Heart right ventricle (tissue), 16 donors: ENCODE measurements at regions not wholly inside any gene's neighbourhood (a gene's known extent, or its start where the extent isn't known, plus 50 kb on each side); places are given as distances from the start of the nearest gene placed in this dataset.

Experiments
- ATAC-seq, 8 donors: fragments of 200-7000 bp; cut with Tn5 transposase; one replicate each; pipeline ENCODE4 v1.9.1; 2020; ENCODE audit warnings: mild to moderate bottlenecking in 8 of 8, moderate library complexity in 8 of 8, moderate number of reproducible peaks in 1 of 8
- DNase-seq, 2 donors: peaks; one replicate each; pipeline ENCODE4 v3.0.0-alpha.2; 2020
- H3K27ac ChIP-seq, 10 donors: fragments of 200-600 bp; sonication (generic) in 2 of 10; one replicate each; pipeline versions ENCODE4 v1.5.0 to v1.8.0; 2020 to 2022; ENCODE audit warnings: mild to moderate bottlenecking in 3 of 10
- H3K27me3 ChIP-seq, 7 donors: fragments of 200-600 bp; one replicate each; pipeline ENCODE4 v1.8.0; 2021 to 2022; ENCODE audit warnings: mild to moderate bottlenecking in 2 of 7
- H3K36me3 ChIP-seq, 9 donors: fragments of 200-600 bp; sonication (generic) in 1 of 9; one replicate each; pipeline versions ENCODE4 v1.5.0 to v1.8.0; 2020 to 2022; ENCODE audit warnings: mild to moderate bottlenecking in 2 of 9
- H3K4me1 ChIP-seq, 9 donors: fragments of 200-600 bp; sonication (generic) in 1 of 9; one replicate each; pipeline versions ENCODE4 v1.5.0 to v1.8.0; 2020 to 2022; ENCODE audit warnings: mild to moderate bottlenecking in 4 of 9
- H3K4me3 ChIP-seq, 10 donors: fragments of 200-600 bp; sonication (generic) in 2 of 10; one replicate each; pipeline versions ENCODE4 v1.5.0 to v1.8.0; 2020 to 2022; ENCODE audit warnings: mild to moderate bottlenecking in 7 of 10, moderate library complexity in 2 of 10
- H3K9me3 ChIP-seq, 11 donors: fragments of 200-600 bp in 10 of 11; sonication (generic) in 2 of 11; one replicate each; pipeline versions ENCODE4 v1.5.0 to v1.8.0; 2013 to 2022; ENCODE audit warnings: mild to moderate bottlenecking in 2 of 11, control low read depth in 1 of 11, moderate library complexity in 1 of 11
- CTCF ChIP-seq, 9 donors: fragments of 200-600 bp; sonication (generic) in 2 of 9; IDR thresholded peaks; one replicate each; pipeline versions ENCODE4 v1.5.0 to v1.8.0; 2021 to 2022; ENCODE audit warnings: antibody characterized with exemption in 9 of 9, mild to moderate bottlenecking in 5 of 9, moderate library complexity in 1 of 9
- WGBS, 2 donors: extraction: QIAGEN DNeasy Blood & Tissue Kit; methylation state at CpG; one replicate each; pipeline ENCODE4 v1.1.7; 2013; ENCODE audit warnings: inconsistent platforms in 1 of 2; 5-methylcytosine and 5-hydroxymethylcytosine counted together
- intact Hi-C, 10 donors: fragments of 100-400 bp; cut with DNase I; formaldehyde crosslinking; loops; one replicate each; pipeline versions ENCODE4 v1.11.1 to v1.14.2; 2022
- donor health status: Arrhythmogenic right ventricular cardiomyopathy.
- donor health status: ischemic (EF 13 %, LVEDD 7.1; RV severe dilation, severe dysfunction).
- donor health status: healthy with polysubstance abuse.
- donor health status: DM: no; HTN: yes; CAD: no.
- donor health status: DM: no; HTN: no; CAD: no.
- donor health status: ischemic (EF 25% LVEDD 6.9; RV normal size, moderate dysfunction).
- donor health status: ischemic (EF 25% LVEDD 5.7; RV mildly dilated, moderate dysfunction).
- donor health status: healthy.
- donor health status: DM: yes; HTN: yes; CAD: no.
- donor health status: Ischemic cardiomyopathy.
- donor health status: ischemic (EF 35%, LVEDD 5.7; RV mildly dilated, moderate dysfunction).
- donor health status: nonischemic (EF 11% LVEDD 7.7; RV severe dilation, severe dysfunction).
- donor health status: DM: yes; HTN: yes; CAD: no.
- donor health status: PGD.
- donor health status: ischemic (EF 29% LVEDD 5.4; RV normal size, mild dysfunction).
- donor health status: nonischemic (EF 23%, LVEDD 6.1; RV moderate dilation, normal function).

GRCh38 chr2:7888876-7889275 is 793.0 kb upstream of the ID2 start:
- Histone ChIP-seq H3K4me1 (no peaks in the 10 kb centered on the region), H3K27ac (no peak overlapping the region), H3K36me3 (no peaks in the 10 kb centered on the region), H3K27me3 (peaks cover 0 to 7% (median 0%) of the 10 kb centered on the region in 7 donors), H3K4me3 (no peak overlapping the region), H3K9me3 (peaks cover 0 to 10% (median 0%) of the 10 kb centered on the region in 11 donors)
- WGBS, 2 donors: 73 to 76% methylated on average over 4 of the region's 4 CpGs
- intact Hi-C loops: no loop called here
- no peak for ATAC-seq
- DNase-seq: no peak
- no peak for TF ChIP-seq CTCF (IDR thresholded peaks at IDR 0.05)

- Histone ChIP-seq H3K36me3 (no peaks in the 10 kb centered on the region), H3K4me3 (no peak overlapping the region), H3K4me1 (no peaks in the 10 kb centered on the region), H3K9me3 (peaks cover 0 to 10% (median 0%) of the 10 kb centered on the region in 11 donors), H3K27me3 (peaks cover 0 to 2% (median 0%) of the 10 kb centered on the region in 7 donors), H3K27ac (no peak overlapping the region)
- WGBS, 2 donors: 90 to 91% methylated on average over 2 of the region's 2 CpGs
- no peak for TF ChIP-seq CTCF (IDR thresholded peaks at IDR 0.05)
- intact Hi-C loops: no loop called here
- ATAC-seq (no peak), DNase-seq (no peak)
Observed at GRCh38 chr2:7891312-7891711, 790.5 kb upstream of the ID2 start.

- no peak for TF ChIP-seq CTCF (IDR thresholded peaks at IDR 0.05)
- intact Hi-C loops: no loop called here
- peaks cover 0 to 13% (median 0%) of the 10 kb centered on the region in 9 donors for H3K4me1 ChIP-seq
- H3K27ac ChIP-seq: no peak overlapping the region
- H3K9me3 ChIP-seq: peaks cover 0 to 10% (median 0%) of the 10 kb centered on the region in 11 donors
- H3K27me3 ChIP-seq: peaks cover 0 to 3% (median 0%) of the 10 kb centered on the region in 7 donors
- H3K4me3 ChIP-seq: no peak overlapping the region
- H3K36me3 ChIP-seq: no peaks in the 10 kb centered on the region
- DNase-seq: no peak
- ATAC-seq: no peak
- WGBS, 2 donors: 83 to 86% methylated on average over 3 of the region's 3 CpGs
Observed at GRCh38 chr2:7895289-7895688, 786.6 kb upstream of the ID2 start.

GRCh38 chr2:7896940-7897487 is 784.8 kb upstream of the ID2 start:
- no peak for DNase-seq
- TF ChIP-seq CTCF (IDR thresholded peaks at IDR 0.05): no peak
- Histone ChIP-seq H3K36me3 (no peaks in the 10 kb centered on the region), H3K9me3 (peaks cover 0 to 4% (median 0%) of the 10 kb centered on the region in 11 donors), H3K27me3 (peaks cover 0 to 3% (median 0%) of the 10 kb centered on the region in 7 donors), H3K4me1 (peaks cover 0 to 15% (median 0%) of the 10 kb centered on the region in 9 donors), H3K27ac (no peak overlapping the region), H3K4me3 (no peak overlapping the region)
- ATAC-seq: no peak
- intact Hi-C loops: no loop called here
- WGBS, 2 donors: 89 to 95% methylated on average over 5 of the region's 5 CpGs
